GM19238 (cell line): ENCODE measurements at regions not wholly inside any gene's neighbourhood (a gene's known extent, or its start where the extent isn't known, plus 50 kb on each side); places are given as distances from the start of the nearest gene placed in this dataset.

ENCODE experiments used
- DNase-seq: peaks from one replicate; pipeline ENCODE4 v3.0.0; 2011; ENCODE audit warnings: low spot score; ENCODE audit not compliant: insufficient read length

- no peak for DNase-seq
Measured at GRCh38 chr12:97274386-97274785, 188.2 kb upstream of the RMST start.

- DNase-seq, result no peak
Measured at GRCh38 chr12:97275256-97275655, 187.3 kb upstream of the RMST start.

- DNase-seq, result no peak
Measured at GRCh38 chr12:97275728-97276590, 186.6 kb upstream of the RMST start.

DNA sequence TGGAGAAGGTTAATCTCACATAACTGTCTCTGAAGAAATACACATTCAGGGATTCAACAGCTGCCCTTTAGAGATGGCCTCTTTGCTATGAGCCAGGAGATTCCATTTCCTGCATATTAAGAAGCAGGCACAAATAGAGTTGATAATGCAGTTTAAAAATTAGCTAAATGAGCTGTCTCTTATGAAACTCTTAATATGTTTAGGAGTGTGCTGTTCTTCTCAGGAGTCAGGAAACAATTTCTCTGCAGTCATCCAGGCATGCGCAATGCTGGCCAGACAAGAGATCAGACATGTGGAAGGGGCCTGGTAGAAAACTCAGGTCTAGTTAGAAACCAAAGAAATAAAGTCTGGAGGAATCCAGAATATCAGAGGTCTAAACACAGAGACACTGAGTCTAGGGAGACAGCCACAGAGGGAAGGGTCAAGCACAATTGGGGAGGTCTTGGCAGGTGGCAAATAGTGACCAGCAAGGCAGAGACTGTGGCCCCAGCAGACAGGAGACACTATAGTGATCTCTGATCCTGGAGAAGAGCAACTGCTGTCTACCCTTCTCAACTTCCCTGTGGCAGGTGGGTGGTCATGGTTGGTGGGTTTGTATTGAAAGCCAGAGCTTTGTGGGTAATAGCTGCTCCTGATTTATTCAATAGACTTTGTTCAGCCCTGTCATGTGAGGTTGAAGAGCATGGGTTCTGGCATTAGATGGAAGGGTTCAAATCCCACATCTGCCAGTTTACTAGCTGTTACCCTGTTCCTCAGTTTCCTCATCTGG, 185.8 kb upstream of the RMST start:
- DNase-seq, result no peak

DNA sequence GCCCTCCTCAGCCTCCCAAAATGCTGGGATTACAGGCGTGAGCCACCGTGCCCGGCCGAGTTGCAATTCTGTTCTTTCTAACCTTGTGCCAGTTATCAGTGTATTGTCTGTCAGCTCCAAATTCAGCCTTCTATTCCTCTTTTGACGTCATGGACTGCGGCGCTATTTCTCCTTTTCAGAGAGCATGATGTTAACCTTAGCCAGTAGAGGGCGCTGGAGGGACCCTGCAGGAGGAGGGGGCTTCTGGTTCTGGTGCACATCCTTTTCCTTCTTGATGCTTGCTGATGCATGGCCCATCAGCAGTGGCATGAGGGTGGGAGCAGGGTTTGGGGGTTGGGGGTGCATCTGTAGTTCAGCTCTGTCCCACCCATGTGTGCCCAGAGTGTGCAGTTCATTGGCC, 179.3 kb upstream of the RMST start:
- DNase-seq, result no peak

GRCh38 chr12:97288531-97288930, 174.1 kb upstream of the RMST start:
- no peak for DNase-seq

GRCh38 chr12:97292588-97292987, 170.0 kb upstream of the RMST start:
- DNase-seq, result no peak

GRCh38 chr12:97293541-97293940, 169.1 kb upstream of the RMST start:
- DNase-seq, result no peak

DNA sequence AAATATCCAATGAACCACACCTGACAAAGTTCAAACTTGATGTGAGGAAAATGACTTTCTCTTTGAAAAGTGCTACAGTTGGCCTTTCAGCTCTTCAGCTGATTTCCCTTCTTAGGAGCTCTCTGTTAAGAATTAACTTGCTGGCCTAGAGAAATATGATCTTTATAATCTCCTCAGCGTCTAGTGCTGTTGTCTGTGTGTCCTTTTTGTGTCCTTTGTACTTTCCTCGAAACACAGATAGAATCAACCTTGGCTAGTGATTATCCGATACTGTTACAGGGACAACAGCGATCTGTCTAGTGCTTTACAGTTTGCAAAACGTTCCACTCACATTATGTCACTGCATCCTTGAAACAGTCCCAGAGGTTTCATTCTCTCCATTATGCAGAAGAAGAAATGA, 162.8 kb upstream of the RMST start:
- no peak for DNase-seq

- DNase-seq, result no peak
Measured at GRCh38 chr12:97300431-97300830, 162.2 kb upstream of the RMST start.

DNA sequence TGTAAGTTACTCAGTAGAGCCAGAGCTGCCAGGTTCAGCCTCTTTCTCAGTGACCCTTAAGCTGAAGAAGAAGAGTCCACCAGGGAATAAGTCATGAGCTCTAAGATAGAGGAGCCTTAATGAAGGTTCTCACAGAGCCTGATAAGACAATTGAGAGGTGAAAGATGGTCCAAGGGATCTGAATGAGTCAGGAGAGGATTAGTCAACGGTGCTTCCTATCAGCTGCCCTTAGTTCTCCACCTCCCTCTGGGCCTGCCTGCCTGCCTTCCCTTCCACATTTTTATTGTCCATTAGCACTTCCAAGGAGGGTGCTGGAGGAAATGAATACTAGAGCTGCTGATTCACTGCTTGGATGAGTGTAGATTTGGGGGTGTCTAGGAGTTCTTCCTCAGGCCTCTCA, 161.7 kb upstream of the RMST start:
- DNase-seq, result no peak

- DNase-seq, result no peak
Measured at GRCh38 chr12:97301576-97301975, 161.0 kb upstream of the RMST start.

- DNase-seq, result no peak
Measured at GRCh38 chr12:97305651-97306050, 157.0 kb upstream of the RMST start.

DNA sequence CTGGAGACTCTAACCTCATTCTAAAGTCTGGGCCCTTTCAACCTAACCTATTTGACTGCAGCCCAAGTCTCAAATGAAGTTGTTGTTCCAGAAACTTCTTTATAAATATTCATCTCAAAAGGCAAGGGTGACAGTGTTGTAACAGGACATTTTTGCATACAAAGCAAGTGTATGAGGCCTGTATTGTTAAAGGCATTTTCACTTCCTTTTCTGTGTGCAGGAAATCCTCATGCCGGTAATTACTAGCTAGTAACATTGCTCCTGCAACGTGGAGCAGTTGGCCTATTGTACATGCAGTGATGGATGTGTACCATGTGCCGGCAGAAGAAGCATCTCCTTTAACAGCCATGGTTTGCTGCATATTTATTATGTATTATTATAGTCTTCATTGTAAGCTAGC, 156.5 kb upstream of the RMST start:
- DNase-seq, result peak; percentile 2

DNA sequence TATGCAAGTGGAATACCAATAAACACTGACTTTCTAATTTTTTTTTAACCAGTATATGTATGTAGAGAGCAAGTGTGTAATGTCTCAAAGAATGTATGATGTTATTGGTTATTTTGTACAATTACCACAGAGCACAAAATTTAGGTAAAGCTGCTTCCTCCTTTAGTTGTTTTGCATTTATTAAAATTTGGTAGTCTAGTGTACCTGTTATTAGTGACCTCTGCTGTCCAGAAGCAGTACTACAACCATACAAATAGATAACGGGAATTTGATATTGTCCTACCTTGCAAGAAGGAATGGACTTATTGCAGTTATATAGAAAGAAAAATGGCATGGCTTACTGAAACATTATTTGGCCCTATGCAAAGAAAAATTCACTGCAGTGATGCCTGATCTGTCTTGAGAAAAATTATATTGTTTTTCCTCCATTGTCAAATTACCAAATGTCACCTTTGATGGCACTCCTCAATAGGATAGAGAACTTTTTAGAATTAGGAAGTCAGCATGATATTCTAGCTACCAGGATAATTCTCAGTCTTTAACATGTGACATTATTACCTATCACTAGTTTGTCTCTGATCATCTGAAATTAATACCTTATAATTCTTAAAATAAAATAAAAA, 153.9 kb upstream of the RMST start:
- DNase-seq, result no peak

DNA sequence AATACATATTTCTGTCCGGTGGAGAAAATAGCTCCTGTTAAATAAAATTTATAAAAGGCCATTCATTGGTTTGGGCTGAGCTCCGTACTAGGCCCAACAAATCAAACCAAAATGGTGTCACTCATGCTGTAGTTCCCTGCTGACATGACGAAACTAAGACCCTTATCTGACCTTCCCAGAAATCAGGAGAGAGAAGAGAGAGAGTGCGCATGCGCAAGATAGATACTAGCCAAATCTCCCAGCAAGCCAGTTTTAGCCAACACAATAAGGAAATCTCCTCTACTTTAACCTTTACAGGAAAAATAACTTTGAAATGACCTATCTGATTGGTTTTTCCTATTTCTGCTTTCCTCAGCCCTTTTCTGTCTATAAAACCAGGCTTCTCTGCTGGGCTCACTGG, 152.7 kb upstream of the RMST start:
- no peak for DNase-seq

- no peak for DNase-seq
Measured at GRCh38 chr12:97312570-97313135, 150.0 kb upstream of the RMST start.

GRCh38 chr12:97313471-97314190, 149.0 kb upstream of the RMST start:
- DNase-seq, result no peak

DNA sequence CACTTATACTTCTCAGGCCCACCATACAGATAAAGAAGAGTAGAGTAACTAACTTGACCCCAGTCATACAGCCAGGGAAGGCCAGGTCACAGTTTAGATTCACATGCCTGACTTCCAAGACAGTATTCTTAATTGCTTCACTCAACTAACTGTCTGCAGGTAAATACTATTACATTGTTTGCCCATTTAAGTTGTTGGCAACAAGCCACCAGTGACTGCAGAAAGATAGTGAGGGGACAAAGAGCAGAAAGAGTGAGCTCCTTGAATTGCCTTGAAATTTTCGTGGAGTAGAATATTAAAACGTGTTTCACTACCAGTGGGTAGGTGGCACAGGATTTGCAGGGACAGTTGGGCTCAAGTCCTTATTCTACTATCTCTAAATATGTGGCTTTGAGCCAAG, 146.3 kb upstream of the RMST start:
- DNase-seq, result no peak

DNA sequence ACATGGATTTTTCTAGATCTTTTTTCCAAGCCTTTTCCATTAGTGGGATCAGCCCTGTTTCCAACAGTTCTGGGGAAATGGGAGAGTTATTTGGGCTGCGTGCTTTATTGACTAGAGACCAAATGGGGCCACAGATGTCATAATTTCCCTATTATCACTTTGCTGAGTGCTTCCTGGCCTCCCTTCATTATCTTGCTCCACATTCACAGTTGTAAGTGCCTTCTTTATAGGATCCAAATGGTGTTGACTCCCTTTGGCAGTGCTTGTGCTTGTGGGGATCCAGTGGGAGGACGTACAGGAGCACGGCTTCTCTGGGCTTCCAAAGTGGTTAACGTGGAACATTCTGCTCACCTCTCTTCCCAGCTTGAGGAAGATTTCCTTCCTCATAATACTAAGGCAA, 141.0 kb upstream of the RMST start:
- DNase-seq, result no peak

DNA sequence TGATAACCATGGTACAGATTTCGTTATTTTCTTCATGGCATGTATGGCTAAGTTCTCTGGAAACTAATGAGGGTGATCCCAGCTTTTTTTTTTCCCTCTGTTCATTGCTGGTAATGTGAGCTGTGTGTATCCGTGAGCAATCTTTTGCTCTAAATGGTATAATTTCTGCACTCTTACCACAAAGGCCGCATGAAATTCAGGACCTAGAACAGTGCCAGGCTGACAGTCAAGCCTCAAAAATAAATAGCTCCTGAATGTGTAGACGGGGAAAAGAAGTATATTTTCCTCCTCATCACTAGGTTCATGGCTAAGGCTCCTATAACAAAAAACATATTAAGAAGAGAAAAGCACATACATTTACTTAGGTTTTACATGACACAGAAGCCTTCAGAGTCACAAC, 140.2 kb upstream of the RMST start:
- DNase-seq, result no peak
